CD4-positive, alpha-beta T cell treated with Interleukin-10 for 1 hour (primary cell): ENCODE measurements at regions not wholly inside any gene's neighbourhood (a gene's known extent, or its start where the extent isn't known, plus 50 kb on each side); places are given as distances from the start of the nearest gene placed in this dataset.

Experiments
- DNase-seq: peaks from one replicate; pipeline ENCODE4 v3.0.0-alpha.2; 2020

GRCh38 chr6:87995461-87995860, 52.2 kb upstream of the SPACA1 start:
- DNase-seq = no peak

GRCh38 chr6:87993356-87993755, 54.3 kb upstream of the SPACA1 start:
- DNase-seq = no peak

GRCh38 chr6:87990871-87991270, 56.8 kb upstream of the SPACA1 start:
- no peak for DNase-seq

- no peak for DNase-seq
Observed at GRCh38 chr6:87982134-87982533, 65.5 kb upstream of the SPACA1 start.

GRCh38 chr6:87979737-87980136, 67.9 kb upstream of the SPACA1 start:
- DNase-seq = no peak

- no peak for DNase-seq
Observed at GRCh38 chr6:87976616-87977015, 71.0 kb upstream of the SPACA1 start.

GRCh38 chr6:87975561-87975960, 72.1 kb upstream of the SPACA1 start:
- no peak for DNase-seq

GRCh38 chr6:87972279-87972678, 75.4 kb upstream of the SPACA1 start:
- no peak for DNase-seq

GRCh38 chr6:87971605-87972262, 75.9 kb upstream of the SPACA1 start:
- no peak for DNase-seq

- peak; percentile 10 for DNase-seq
Observed at GRCh38 chr6:87968435-87969278, 79.0 kb upstream of the SPACA1 start.

- no peak for DNase-seq
Observed at GRCh38 chr6:87965806-87966205, 81.8 kb upstream of the SPACA1 start.

- no peak for DNase-seq
Observed at GRCh38 chr6:87959083-87959482, 88.6 kb upstream of the SPACA1 start.

- DNase-seq = no peak
Observed at GRCh38 chr6:87951751-87952150, 95.9 kb upstream of the SPACA1 start.

GRCh38 chr6:87950614-87951013, 97.0 kb upstream of the SPACA1 start:
- DNase-seq = no peak

GRCh38 chr6:87949194-87949593, 98.4 kb upstream of the SPACA1 start:
- DNase-seq = no peak

GRCh38 chr6:87946669-87947068, 101.0 kb upstream of the SPACA1 start:
- no peak for DNase-seq

GRCh38 chr6:87945966-87946365, 101.7 kb upstream of the SPACA1 start:
- DNase-seq = no peak

- no peak for DNase-seq
Observed at GRCh38 chr6:87945181-87945580, 102.5 kb upstream of the SPACA1 start.

- DNase-seq = no peak
Observed at GRCh38 chr6:87944541-87944954, 103.1 kb upstream of the SPACA1 start.

- no peak for DNase-seq
Observed at GRCh38 chr6:87943191-87943590, 104.5 kb upstream of the SPACA1 start.

- no peak for DNase-seq
Observed at GRCh38 chr6:87941556-87942358, 105.9 kb upstream of the SPACA1 start.

- DNase-seq = no peak
Observed at GRCh38 chr6:87939776-87940175, 107.9 kb upstream of the SPACA1 start.

GRCh38 chr6:87938287-87938686, 109.4 kb upstream of the SPACA1 start:
- DNase-seq = no peak

GRCh38 chr6:87936065-87936464, 111.6 kb upstream of the SPACA1 start:
- DNase-seq = no peak
